Neural progenitor cell (in vitro differentiated cells): ENCODE measurements at regions not wholly inside any gene's neighbourhood (a gene's known extent, or its start where the extent isn't known, plus 50 kb on each side); places are given as distances from the start of the nearest gene placed in this dataset.
A peak's percentile ranks its signal among the peaks of the same experiment; 100 is the strongest.
"Not testable (repeated sequence)": the region's sequence is repeated elsewhere in the genome, so short reads cannot be mapped to it uniquely, and the experiment has no call there.

Experiments used
- DNase-seq: peaks from one replicate; pipeline ENCODE4 v3.0.0-alpha.2; 2016; ENCODE audit warnings: low spot score
- H2AFZ ChIP-seq: fragments of 200-600 bp; sonication (generic); replicated peaks from 2 replicates; pipeline ENCODE4 v1.6.1; 2016; ENCODE audit warnings: antibody characterized with exemption
- H3F3A ChIP-seq: fragments of 200-600 bp; sonication (generic); 2 replicates; pipeline ENCODE4 v1.6.1; 2016; ENCODE audit warnings: antibody characterized with exemption, low read depth
- H3K27ac ChIP-seq: fragments of 200-600 bp; sonication (generic); 2 replicates; pipeline ENCODE4 v1.5.1; 2016; ENCODE audit warnings: mild to moderate bottlenecking
- H3K27me3 ChIP-seq: fragments of 200-600 bp; sonication (generic); 2 replicates; pipeline ENCODE4 v1.6.1; 2016; ENCODE audit warnings: mild to moderate bottlenecking, moderate library complexity
- H3K36me3 ChIP-seq: fragments of 200-600 bp; sonication (generic); 2 replicates; pipeline ENCODE4 v1.5.1; 2016
- H3K4me1 ChIP-seq: fragments of 200-600 bp; sonication (generic); 2 replicates; pipeline ENCODE4 v1.6.1; 2016; ENCODE audit warnings: mixed run types
- H3K4me2 ChIP-seq: fragments of 200-600 bp; sonication (generic); 2 replicates; pipeline ENCODE4 v1.6.1; 2016
- H3K4me3 ChIP-seq: fragments of 200-600 bp; sonication (generic); 2 replicates; pipeline ENCODE4 v1.5.1; 2016
- H3K79me2 ChIP-seq: fragments of 200-600 bp; sonication (generic); 2 replicates; pipeline ENCODE4 v1.6.1; 2016; ENCODE audit warnings: low read depth
- H3K9ac ChIP-seq: fragments of 200-600 bp; sonication (generic); 2 replicates; pipeline ENCODE4 v1.6.1; 2016
- H3K9me3 ChIP-seq: fragments of 200-600 bp; sonication (generic); 2 replicates; pipeline ENCODE4 v1.5.1; 2016; ENCODE audit warnings: low read depth
- H4K20me1 ChIP-seq: fragments of 200-600 bp; sonication (generic); 2 replicates; pipeline ENCODE4 v1.6.1; 2016; ENCODE audit warnings: low read depth
- H3K27ac Mint-ChIP-seq: 3 replicates; pipeline ENCODE4 v1.8.0; 2021; ENCODE audit warnings: mixed read lengths
- H3K27me3 Mint-ChIP-seq: 2 replicates; pipeline ENCODE4 v1.8.0; 2022; ENCODE audit warnings: low read depth, mild to moderate bottlenecking, inconsistent platforms, moderate library complexity, mixed read lengths; ENCODE audit not compliant: insufficient read depth
- H3K36me3 Mint-ChIP-seq: 3 replicates; pipeline ENCODE4 v1.8.0; 2021; ENCODE audit warnings: mixed read lengths
- H3K4me1 Mint-ChIP-seq: 3 replicates; pipeline ENCODE4 v1.8.0; 2021; ENCODE audit warnings: mixed read lengths
- H3K4me3 Mint-ChIP-seq: 3 replicates; pipeline ENCODE4 v1.8.0; 2021; ENCODE audit warnings: mild to moderate bottlenecking, moderate library complexity, mixed read lengths
- H3K9me3 Mint-ChIP-seq: 3 replicates; pipeline ENCODE4 v1.8.0; 2020; ENCODE audit warnings: mixed read lengths
- CTCF ChIP-seq: fragments of 200-600 bp; sonication (generic); IDR thresholded peaks from 2 replicates; pipeline ENCODE4 v1.5.1; 2017; ENCODE audit warnings: antibody characterized with exemption, mild to moderate bottlenecking
- EZH2 ChIP-seq: fragments of 200-600 bp; sonication (generic); IDR thresholded peaks from 2 replicates; pipeline ENCODE4 v1.6.1; 2017; ENCODE audit warnings: antibody characterized with exemption, mild to moderate bottlenecking, moderate library complexity
- EZH2phosphoT487 ChIP-seq: fragments of 200-600 bp; sonication (generic); IDR thresholded peaks from 2 replicates; pipeline ENCODE4 v1.6.1; 2017; ENCODE audit warnings: antibody characterized with exemption

- TF ChIP-seq EZH2phosphoT487 (no peak), EZH2 (no peak), CTCF (no peak)
- H3K4me1 Mint-ChIP-seq = peaks cover 11% of the 10 kb centered on the region
- H3K27ac ChIP-seq = no peak overlapping the region
- H3K4me2 ChIP-seq = no peak overlapping the region
- peak overlapping the region; percentile 76 for H3K27ac Mint-ChIP-seq
- H3K9me3 Mint-ChIP-seq = peaks cover 5% of the 10 kb centered on the region
- H3K36me3 Mint-ChIP-seq = peaks cover 2% of the 10 kb centered on the region
- no peaks in the 10 kb centered on the region for H3K79me2 ChIP-seq
- peaks cover 7% of the 10 kb centered on the region for H3F3A ChIP-seq
- H3K4me3 Mint-ChIP-seq = no peak overlapping the region
- no peaks in the 10 kb centered on the region for H3K9me3 ChIP-seq
- no peak overlapping the region for H3K4me3 ChIP-seq
- H4K20me1 ChIP-seq = no peaks in the 10 kb centered on the region
- no peak for DNase-seq
- peaks cover 3% of the 10 kb centered on the region for H3K4me1 ChIP-seq
- no peak overlapping the region for H2AFZ ChIP-seq
- H3K27me3 ChIP-seq = no peaks in the 10 kb centered on the region
- H3K36me3 ChIP-seq = no peaks in the 10 kb centered on the region
- no peak overlapping the region for H3K9ac ChIP-seq
- peaks cover 4% of the 10 kb centered on the region for H3K27me3 Mint-ChIP-seq
Observed at GRCh38 chr10:21347043-21347784, 178.3 kb downstream of the SKIDA1 start.

GRCh38 chr10:21343087-21343486 is 182.4 kb downstream of the SKIDA1 start:
- Histone ChIP-seq H3K4me2 (no peak overlapping the region), H3K9ac (no peak overlapping the region), H3K9me3 (no peaks in the 10 kb centered on the region), H3K4me3 (no peak overlapping the region), H4K20me1 (no peaks in the 10 kb centered on the region), H2AFZ (no peak overlapping the region), H3K79me2 (no peaks in the 10 kb centered on the region), H3F3A (peaks cover 7% of the 10 kb centered on the region), H3K36me3 (no peaks in the 10 kb centered on the region), H3K4me1 (peaks cover 3% of the 10 kb centered on the region), H3K27ac (no peak overlapping the region), H3K27me3 (no peaks in the 10 kb centered on the region)
- TF ChIP-seq EZH2 = no peak
- TF ChIP-seq EZH2phosphoT487 = no peak
- no peak for TF ChIP-seq CTCF
- no peak overlapping the region for H3K4me3 Mint-ChIP-seq
- no peak for DNase-seq
- no peaks in the 10 kb centered on the region for H3K27me3 Mint-ChIP-seq
- H3K36me3 Mint-ChIP-seq = no peaks in the 10 kb centered on the region
- H3K9me3 Mint-ChIP-seq = peaks cover 3% of the 10 kb centered on the region
- H3K27ac Mint-ChIP-seq = no peak overlapping the region
- H3K4me1 Mint-ChIP-seq = no peaks in the 10 kb centered on the region

- not testable (repeated sequence) for H3K36me3 Mint-ChIP-seq, H3K27ac Mint-ChIP-seq, H3K4me1 Mint-ChIP-seq, H3K36me3 ChIP-seq, H3K79me2 ChIP-seq, H2AFZ ChIP-seq, H3F3A ChIP-seq, H3K9ac ChIP-seq, H3K4me2 ChIP-seq, H3K9me3 ChIP-seq, H3K9me3 Mint-ChIP-seq, DNase-seq, H3K27me3 Mint-ChIP-seq, H4K20me1 ChIP-seq, H3K4me3 ChIP-seq, H3K4me1 ChIP-seq, H3K27ac ChIP-seq, H3K4me3 Mint-ChIP-seq, H3K27me3 ChIP-seq
Observed at GRCh38 chr10:21342499-21342898, 183.0 kb downstream of the SKIDA1 start.

GRCh38 chr10:21340331-21340730 is 185.2 kb downstream of the SKIDA1 start:
- no peak for DNase-seq
- Histone ChIP-seq H3K4me3 (no peak overlapping the region), H3F3A (peaks cover 7% of the 10 kb centered on the region), H4K20me1 (no peaks in the 10 kb centered on the region), H3K27ac (no peak overlapping the region), H3K36me3 (no peaks in the 10 kb centered on the region), H3K79me2 (no peaks in the 10 kb centered on the region), H2AFZ (no peak overlapping the region), H3K9me3 (no peaks in the 10 kb centered on the region), H3K4me2 (no peak overlapping the region), H3K27me3 (no peaks in the 10 kb centered on the region), H3K4me1 (no peaks in the 10 kb centered on the region), H3K9ac (no peak overlapping the region)
- Mint-ChIP-seq H3K9me3 (peaks cover 3% of the 10 kb centered on the region), H3K4me3 (no peak overlapping the region), H3K36me3 (no peaks in the 10 kb centered on the region), H3K4me1 (peaks cover 17% of the 10 kb centered on the region), H3K27me3 (no peaks in the 10 kb centered on the region), H3K27ac (no peak overlapping the region)
- TF ChIP-seq EZH2 (no peak), CTCF (no peak), EZH2phosphoT487 (no peak)
